Chondrocyte (in vitro differentiated cells): ENCODE measurements at regions not wholly inside any gene's neighbourhood (a gene's known extent, or its start where the extent isn't known, plus 50 kb on each side); places are given as distances from the start of the nearest gene placed in this dataset.

Experiments
- DNase-seq: peaks from one replicate; pipeline ENCODE4 v3.0.0; 2021; ENCODE audit warnings: mixed read lengths, low spot score
- H3K27ac Mint-ChIP-seq: one replicate; pipeline ENCODE4 v1.8.0; 2021; ENCODE audit warnings: mild to moderate bottlenecking, moderate library complexity, mixed read lengths; ENCODE audit not compliant: unreplicated experiment
- H3K27me3 Mint-ChIP-seq: 2 replicates; pipeline ENCODE4 v1.8.0; 2021; ENCODE audit warnings: low read depth, mixed read lengths
- H3K36me3 Mint-ChIP-seq: 2 replicates; pipeline ENCODE4 v1.8.0; 2021; ENCODE audit warnings: low read depth, mixed read lengths
- H3K4me1 Mint-ChIP-seq: 2 replicates; pipeline ENCODE4 v1.8.0; 2021; ENCODE audit warnings: low read depth, mild to moderate bottlenecking, mixed read lengths
- H3K4me3 Mint-ChIP-seq: one replicate; pipeline ENCODE4 v1.8.0; 2021; ENCODE audit warnings: mild to moderate bottlenecking, moderate library complexity, mixed read lengths; ENCODE audit not compliant: unreplicated experiment
- H3K9me3 Mint-ChIP-seq: 2 replicates; pipeline ENCODE4 v1.8.0; 2021; ENCODE audit warnings: low read depth, mixed read lengths
- TF ChIP-seq, protein P1 (sequence below): fragments of 200-600 bp; sonication (generic); IDR thresholded peaks from 2 replicates; pipeline ENCODE4 v1.5.0; 2021; ENCODE audit warnings: antibody characterized with exemption, mild to moderate bottlenecking, moderate library complexity

DNA sequence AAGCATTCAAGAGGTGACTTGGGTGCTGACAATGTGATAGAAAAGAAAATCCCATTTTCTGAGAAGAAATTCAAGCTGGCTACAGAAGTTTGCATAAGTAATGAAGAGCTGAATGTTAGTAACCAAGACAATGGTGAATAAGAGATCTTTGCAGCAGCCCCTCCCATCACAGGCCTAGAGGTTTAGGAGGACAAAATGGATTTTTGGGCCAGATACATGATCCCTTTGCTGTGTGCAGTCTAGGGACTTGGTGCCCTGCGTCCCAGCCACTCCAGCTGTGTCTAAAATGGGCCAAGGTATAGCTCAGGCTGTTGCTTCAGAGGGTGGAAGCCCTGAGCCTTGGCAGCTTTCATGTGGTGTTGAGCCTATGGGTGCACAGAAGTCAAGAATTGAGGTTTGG is 107.0 kb upstream of the EPHA5 start:
- Mint-ChIP-seq H3K4me3 (no peak overlapping the region), H3K36me3 (peaks cover under 1% of the 10 kb centered on the region), H3K9me3 (peaks cover 15% of the 10 kb centered on the region), H3K27me3 (no peaks in the 10 kb centered on the region), H3K27ac (no peak overlapping the region), H3K4me1 (no peaks in the 10 kb centered on the region)
- TF ChIP-seq, protein P1, sequence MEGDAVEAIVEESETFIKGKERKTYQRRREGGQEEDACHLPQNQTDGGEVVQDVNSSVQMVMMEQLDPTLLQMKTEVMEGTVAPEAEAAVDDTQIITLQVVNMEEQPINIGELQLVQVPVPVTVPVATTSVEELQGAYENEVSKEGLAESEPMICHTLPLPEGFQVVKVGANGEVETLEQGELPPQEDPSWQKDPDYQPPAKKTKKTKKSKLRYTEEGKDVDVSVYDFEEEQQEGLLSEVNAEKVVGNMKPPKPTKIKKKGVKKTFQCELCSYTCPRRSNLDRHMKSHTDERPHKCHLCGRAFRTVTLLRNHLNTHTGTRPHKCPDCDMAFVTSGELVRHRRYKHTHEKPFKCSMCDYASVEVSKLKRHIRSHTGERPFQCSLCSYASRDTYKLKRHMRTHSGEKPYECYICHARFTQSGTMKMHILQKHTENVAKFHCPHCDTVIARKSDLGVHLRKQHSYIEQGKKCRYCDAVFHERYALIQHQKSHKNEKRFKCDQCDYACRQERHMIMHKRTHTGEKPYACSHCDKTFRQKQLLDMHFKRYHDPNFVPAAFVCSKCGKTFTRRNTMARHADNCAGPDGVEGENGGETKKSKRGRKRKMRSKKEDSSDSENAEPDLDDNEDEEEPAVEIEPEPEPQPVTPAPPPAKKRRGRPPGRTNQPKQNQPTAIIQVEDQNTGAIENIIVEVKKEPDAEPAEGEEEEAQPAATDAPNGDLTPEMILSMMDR = no peak
- no peak for DNase-seq

DNA sequence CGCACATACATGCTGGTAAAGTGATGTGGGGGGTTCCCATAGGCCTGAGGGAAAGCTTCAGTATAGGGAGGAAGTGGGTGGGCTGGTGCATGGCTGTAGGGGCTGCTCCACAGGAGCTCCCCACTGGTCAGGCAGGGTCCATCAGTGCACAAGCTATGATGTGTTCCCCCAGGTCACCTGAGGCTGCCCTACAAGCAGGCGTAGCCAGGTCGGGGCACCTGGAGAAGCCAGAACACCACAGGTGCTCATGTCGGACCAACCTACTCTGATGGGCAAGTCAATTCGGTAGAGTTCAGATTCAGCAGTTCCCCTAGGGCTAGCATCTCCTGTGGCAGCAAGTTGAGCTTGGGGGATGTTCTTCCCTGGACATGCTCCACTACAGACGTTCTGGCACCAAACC is 103.3 kb upstream of the EPHA5 start:
- Mint-ChIP-seq H3K36me3 (peaks cover 5% of the 10 kb centered on the region), H3K27ac (no peak overlapping the region), H3K9me3 (peaks cover 26% of the 10 kb centered on the region), H3K27me3 (no peaks in the 10 kb centered on the region), H3K4me1 (no peaks in the 10 kb centered on the region), H3K4me3 (no peak overlapping the region)
- DNase-seq = no peak
- TF ChIP-seq, protein P1 = no peak

DNA sequence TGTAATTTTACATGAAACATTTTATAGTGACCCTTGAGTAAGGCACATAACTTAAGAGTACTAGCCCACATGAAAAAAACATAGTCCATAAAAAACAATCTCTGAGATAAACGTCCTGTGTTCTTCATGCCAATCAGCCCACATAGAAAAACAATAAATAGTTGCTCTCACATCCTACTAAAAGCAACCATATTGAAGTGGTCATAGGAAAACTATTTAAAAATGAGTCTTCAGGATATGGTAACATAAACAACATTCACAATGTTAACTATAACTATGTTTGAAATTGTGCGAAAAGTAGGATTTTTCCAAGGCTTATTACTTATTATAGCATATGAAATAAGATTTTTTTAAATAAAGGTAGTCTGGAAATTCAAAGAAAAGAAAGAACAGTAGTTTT is 77.1 kb upstream of the EPHA5 start:
- no peak overlapping the region for H3K27ac Mint-ChIP-seq
- H3K4me1 Mint-ChIP-seq = no peaks in the 10 kb centered on the region
- TF ChIP-seq, protein P1 = no peak
- no peaks in the 10 kb centered on the region for H3K9me3 Mint-ChIP-seq
- no peak overlapping the region for H3K4me3 Mint-ChIP-seq
- DNase-seq = no peak
- no peaks in the 10 kb centered on the region for H3K36me3 Mint-ChIP-seq
- H3K27me3 Mint-ChIP-seq = peaks cover 2% of the 10 kb centered on the region

DNA sequence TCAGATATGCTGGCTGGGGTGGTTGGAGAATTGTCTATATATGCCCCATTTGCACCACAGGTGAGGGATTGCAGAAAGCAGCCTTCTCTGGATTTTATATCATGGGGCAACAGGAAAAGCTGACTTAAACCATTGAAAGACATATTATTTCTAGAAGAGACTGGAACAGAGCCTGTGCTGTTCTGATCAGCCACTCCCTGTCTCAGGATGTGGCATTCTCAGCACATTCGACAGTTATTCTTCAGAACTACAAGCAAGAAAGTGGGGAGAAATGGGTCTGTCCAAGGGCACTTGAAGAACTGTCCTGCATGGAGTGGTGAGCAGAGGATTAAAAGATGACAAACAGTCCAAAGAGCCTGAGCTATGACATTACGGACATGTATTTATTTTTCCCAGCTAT is 67.8 kb upstream of the EPHA5 start:
- no peaks in the 10 kb centered on the region for H3K36me3 Mint-ChIP-seq
- DNase-seq = no peak
- H3K4me1 Mint-ChIP-seq = no peaks in the 10 kb centered on the region
- peaks cover 1% of the 10 kb centered on the region for H3K27me3 Mint-ChIP-seq
- H3K4me3 Mint-ChIP-seq = no peak overlapping the region
- no peak overlapping the region for H3K27ac Mint-ChIP-seq
- TF ChIP-seq, protein P1 = no peak
- no peaks in the 10 kb centered on the region for H3K9me3 Mint-ChIP-seq

DNA sequence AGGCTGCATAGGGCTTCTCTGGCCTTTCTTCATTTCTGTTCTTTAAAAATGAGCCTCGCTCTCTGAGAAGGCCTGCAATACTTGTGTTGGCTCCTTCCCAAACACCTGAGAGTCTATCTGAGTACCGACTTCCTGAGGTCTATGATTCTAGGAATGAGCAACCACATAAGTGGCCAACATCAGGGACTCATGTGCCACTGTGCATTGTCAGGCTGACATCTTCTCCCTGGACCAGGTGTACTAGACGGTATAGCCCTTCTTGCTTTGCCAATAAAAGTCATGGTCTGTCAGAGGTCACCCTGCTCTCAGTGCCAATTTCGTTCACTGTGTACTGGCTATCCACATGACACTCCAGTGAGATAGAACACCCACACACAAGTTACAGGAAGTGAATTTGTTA is 67.4 kb upstream of the EPHA5 start:
- H3K9me3 Mint-ChIP-seq = no peaks in the 10 kb centered on the region
- no peak overlapping the region for H3K27ac Mint-ChIP-seq
- H3K27me3 Mint-ChIP-seq = peaks cover 1% of the 10 kb centered on the region
- TF ChIP-seq, protein P1 = no peak
- H3K4me3 Mint-ChIP-seq = no peak overlapping the region
- no peaks in the 10 kb centered on the region for H3K36me3 Mint-ChIP-seq
- no peak for DNase-seq
- no peaks in the 10 kb centered on the region for H3K4me1 Mint-ChIP-seq
